ENCODE measurements at regions not wholly inside any gene's neighbourhood (a gene's known extent, or its start where the extent isn't known, plus 50 kb on each side); places are given as distances from the start of the nearest gene placed in this dataset.

GRCh38 chr17:12510535-12510934 is 155.2 kb upstream of the MYOCD start:
- Histone ChIP-seq H3K9me3 (no peaks in the 10 kb centered on the region), H3K27ac (no peak overlapping the region), H3K4me3 (no peak overlapping the region), H3K4me1 (no peaks in the 10 kb centered on the region), H3K36me3 (no peaks in the 10 kb centered on the region), H3K27me3 (no peaks in the 10 kb centered on the region)
- no peak for TF ChIP-seq POLR2AphosphoS5 (IDR thresholded peaks at IDR 0.05)
- TF ChIP-seq CTCF (IDR thresholded peaks at IDR 0.05) = no peak
- TF ChIP-seq EP300 (IDR thresholded peaks at IDR 0.05) = no peak
- TF ChIP-seq POLR2A (IDR thresholded peaks at IDR 0.05) = no peak
- DNase-seq (ENCODE audit: low spot score in 2 of 2) = no peak
- 77% methylated on average over 3 of the region's 3 CpGs for WGBS

GRCh38 chr17:12512694-12513355 is 152.9 kb upstream of the MYOCD start:
- 78% methylated on average over 4 of the region's 4 CpGs for whole genome bisulfite sequencing
- no peak overlapping the region for H3K27ac ChIP-seq
- no peaks in the 10 kb centered on the region for H3K36me3 ChIP-seq
- no peaks in the 10 kb centered on the region for H3K27me3 ChIP-seq
- H3K9me3 ChIP-seq = no peaks in the 10 kb centered on the region
- H3K4me3 ChIP-seq = no peak overlapping the region
- no peaks in the 10 kb centered on the region for H3K4me1 ChIP-seq
- TF ChIP-seq POLR2A (IDR thresholded peaks at IDR 0.05) (no peak), POLR2AphosphoS5 (IDR thresholded peaks at IDR 0.05) (no peak), EP300 (IDR thresholded peaks at IDR 0.05) (no peak), CTCF (IDR thresholded peaks at IDR 0.05) (no peak)
- DNase-seq (ENCODE audit: low spot score in 2 of 2) = no peak

GRCh38 chr17:12514596-12514995 is 151.1 kb upstream of the MYOCD start:
- H3K4me1 ChIP-seq = no peaks in the 10 kb centered on the region
- WGBS = 87% methylated on average over 5 of the region's 5 CpGs
- no peaks in the 10 kb centered on the region for H3K9me3 ChIP-seq
- H3K4me3 ChIP-seq = no peak overlapping the region
- no peak overlapping the region for H3K27ac ChIP-seq
- no peak for TF ChIP-seq POLR2A (IDR thresholded peaks at IDR 0.05)
- no peaks in the 10 kb centered on the region for H3K27me3 ChIP-seq
- no peaks in the 10 kb centered on the region for H3K36me3 ChIP-seq
- DNase-seq (ENCODE audit: low spot score in 2 of 2) = no peak

- WGBS = 77% methylated on average over 7 of the region's 7 CpGs
- H3K4me1 ChIP-seq = peaks cover 2% of the 10 kb centered on the region
- DNase-seq (ENCODE audit: low spot score in 2 of 2) = no peak
- no peak for TF ChIP-seq CTCF (IDR thresholded peaks at IDR 0.05)
- no peak for TF ChIP-seq EP300 (IDR thresholded peaks at IDR 0.05)
- TF ChIP-seq POLR2A (IDR thresholded peaks at IDR 0.05) = no peak
- no peak for TF ChIP-seq POLR2AphosphoS5 (IDR thresholded peaks at IDR 0.05)
- no peak overlapping the region for H3K27ac ChIP-seq
- no peaks in the 10 kb centered on the region for H3K27me3 ChIP-seq
- H3K36me3 ChIP-seq = no peaks in the 10 kb centered on the region
- no peak overlapping the region for H3K4me3 ChIP-seq
- no peaks in the 10 kb centered on the region for H3K9me3 ChIP-seq
Observed at GRCh38 chr17:12519956-12520594, 145.6 kb upstream of the MYOCD start.

GRCh38 chr17:12521416-12521815 is 144.3 kb upstream of the MYOCD start:
- WGBS = 85% methylated on average over 7 of the region's 7 CpGs
- H3K27ac ChIP-seq = no peak overlapping the region
- H3K27me3 ChIP-seq = no peaks in the 10 kb centered on the region

More at GRCh38 chr17:12521416-12521815, 144.3 kb upstream of the MYOCD start:
- TF ChIP-seq CTCF (IDR thresholded peaks at IDR 0.05) = no peak
- no peak for TF ChIP-seq POLR2AphosphoS5 (IDR thresholded peaks at IDR 0.05)
- Histone ChIP-seq H3K36me3 (no peaks in the 10 kb centered on the region), H3K4me3 (no peak overlapping the region), H3K9me3 (no peaks in the 10 kb centered on the region), H3K4me1 (peaks cover 2% of the 10 kb centered on the region)
- no peak for DNase-seq (ENCODE audit: low spot score in 2 of 2)

All from suprapubic skin (tissue), 4 donors.